ENCODE measurements at regions not wholly inside any gene's neighbourhood (a gene's known extent, or its start where the extent isn't known, plus 50 kb on each side); places are given as distances from the start of the nearest gene placed in this dataset.

GRCh38 chr6:167514524-167514923 lies 189.6 kb downstream of the TTLL2 start:
- H3K27ac Mint-ChIP-seq: no peak overlapping the region
- no peaks in the 10 kb centered on the region for H3K36me3 Mint-ChIP-seq
- H3K4me3 Mint-ChIP-seq: no peak overlapping the region
- no peaks in the 10 kb centered on the region for H3K4me1 Mint-ChIP-seq
- H3K9me3 Mint-ChIP-seq: no peaks in the 10 kb centered on the region
- H3K27me3 Mint-ChIP-seq: peaks cover 18% of the 10 kb centered on the region

- H3K27me3 Mint-ChIP-seq: peaks cover 15% of the 10 kb centered on the region
- H3K4me3 Mint-ChIP-seq: no peak overlapping the region
- H3K27ac Mint-ChIP-seq: no peak overlapping the region
- H3K4me1 Mint-ChIP-seq: no peaks in the 10 kb centered on the region
- no peaks in the 10 kb centered on the region for H3K36me3 Mint-ChIP-seq
- no peaks in the 10 kb centered on the region for H3K9me3 Mint-ChIP-seq
Measured at GRCh38 chr6:167515873-167516507, 191.1 kb downstream of the TTLL2 start.

- Mint-ChIP-seq H3K9me3 (no peaks in the 10 kb centered on the region), H3K36me3 (no peaks in the 10 kb centered on the region), H3K4me3 (no peak overlapping the region), H3K4me1 (no peaks in the 10 kb centered on the region), H3K27me3 (peaks cover 8% of the 10 kb centered on the region), H3K27ac (no peak overlapping the region)
Measured at GRCh38 chr6:167517254-167517916, 192.5 kb downstream of the TTLL2 start.

GRCh38 chr6:167523426-167523825 lies 198.5 kb downstream of the TTLL2 start:
- H3K27me3 Mint-ChIP-seq: peaks cover 2% of the 10 kb centered on the region
- H3K36me3 Mint-ChIP-seq: peaks cover 2% of the 10 kb centered on the region
- no peaks in the 10 kb centered on the region for H3K4me1 Mint-ChIP-seq
- H3K27ac Mint-ChIP-seq: no peak overlapping the region
- no peak overlapping the region for H3K4me3 Mint-ChIP-seq
- no peaks in the 10 kb centered on the region for H3K9me3 Mint-ChIP-seq

GRCh38 chr6:167524261-167525111 lies 199.6 kb downstream of the TTLL2 start:
- Mint-ChIP-seq H3K9me3 (no peaks in the 10 kb centered on the region), H3K36me3 (peaks cover 2% of the 10 kb centered on the region), H3K27me3 (peaks cover 2% of the 10 kb centered on the region), H3K27ac (no peak overlapping the region), H3K4me3 (no peak overlapping the region), H3K4me1 (no peaks in the 10 kb centered on the region)

GRCh38 chr6:167525774-167526173 lies 200.9 kb downstream of the TTLL2 start:
- H3K27me3 Mint-ChIP-seq: peaks cover 2% of the 10 kb centered on the region
- no peak overlapping the region for H3K27ac Mint-ChIP-seq
- no peaks in the 10 kb centered on the region for H3K9me3 Mint-ChIP-seq
- no peaks in the 10 kb centered on the region for H3K4me1 Mint-ChIP-seq
- H3K4me3 Mint-ChIP-seq: no peak overlapping the region
- H3K36me3 Mint-ChIP-seq: peaks cover 2% of the 10 kb centered on the region

GRCh38 chr6:167526465-167527368 lies 201.8 kb downstream of the TTLL2 start:
- Mint-ChIP-seq H3K4me3 (no peak overlapping the region), H3K27me3 (peaks cover 3% of the 10 kb centered on the region), H3K9me3 (no peaks in the 10 kb centered on the region), H3K27ac (no peak overlapping the region), H3K36me3 (peaks cover 2% of the 10 kb centered on the region), H3K4me1 (no peaks in the 10 kb centered on the region)

- no peaks in the 10 kb centered on the region for H3K4me1 Mint-ChIP-seq
- H3K36me3 Mint-ChIP-seq: peaks cover 2% of the 10 kb centered on the region
- peaks cover 3% of the 10 kb centered on the region for H3K27me3 Mint-ChIP-seq
- no peaks in the 10 kb centered on the region for H3K9me3 Mint-ChIP-seq
- H3K4me3 Mint-ChIP-seq: no peak overlapping the region
- peak overlapping the region in 1 of 3 donors; percentile 14 for H3K27ac Mint-ChIP-seq
Measured at GRCh38 chr6:167528239-167528638, 203.4 kb downstream of the TTLL2 start.

- H3K27me3 Mint-ChIP-seq: peaks cover 3% of the 10 kb centered on the region
- H3K36me3 Mint-ChIP-seq: peaks cover 2% of the 10 kb centered on the region
- H3K9me3 Mint-ChIP-seq: no peaks in the 10 kb centered on the region
- H3K27ac Mint-ChIP-seq: no peak overlapping the region
- H3K4me1 Mint-ChIP-seq: no peaks in the 10 kb centered on the region
- no peak overlapping the region for H3K4me3 Mint-ChIP-seq
Measured at GRCh38 chr6:167528976-167529375, 204.1 kb downstream of the TTLL2 start.

- Mint-ChIP-seq H3K4me3 (no peak overlapping the region), H3K27me3 (peaks cover 3% of the 10 kb centered on the region), H3K27ac (no peak overlapping the region), H3K4me1 (no peaks in the 10 kb centered on the region), H3K9me3 (no peaks in the 10 kb centered on the region), H3K36me3 (peaks cover 2% of the 10 kb centered on the region)
Measured at GRCh38 chr6:167529444-167530335, 204.8 kb downstream of the TTLL2 start.

GRCh38 chr6:167530951-167531350 lies 206.1 kb downstream of the TTLL2 start:
- Mint-ChIP-seq H3K4me1 (no peaks in the 10 kb centered on the region), H3K27ac (no peak overlapping the region), H3K9me3 (no peaks in the 10 kb centered on the region), H3K27me3 (peaks cover 3% of the 10 kb centered on the region), H3K4me3 (no peak overlapping the region), H3K36me3 (no peaks in the 10 kb centered on the region)

- H3K27me3 Mint-ChIP-seq: peaks cover 3% of the 10 kb centered on the region
- H3K4me3 Mint-ChIP-seq: no peak overlapping the region
- H3K27ac Mint-ChIP-seq: no peak overlapping the region
- H3K36me3 Mint-ChIP-seq: no peaks in the 10 kb centered on the region
- peaks cover 0 to 2% (median 2%) of the 10 kb centered on the region in 3 donors for H3K9me3 Mint-ChIP-seq
- H3K4me1 Mint-ChIP-seq: no peaks in the 10 kb centered on the region
Measured at GRCh38 chr6:167532410-167533288, 207.8 kb downstream of the TTLL2 start.

- Mint-ChIP-seq H3K4me3 (no peak overlapping the region), H3K27ac (no peak overlapping the region), H3K36me3 (no peaks in the 10 kb centered on the region), H3K4me1 (no peaks in the 10 kb centered on the region), H3K27me3 (peaks cover 7% of the 10 kb centered on the region), H3K9me3 (peaks cover 0 to 2% (median 2%) of the 10 kb centered on the region in 3 donors)
Measured at GRCh38 chr6:167533851-167534250, 209.0 kb downstream of the TTLL2 start.
